GM23338 (cell line): ENCODE measurements at regions not wholly inside any gene's neighbourhood (a gene's known extent, or its start where the extent isn't known, plus 50 kb on each side); places are given as distances from the start of the nearest gene placed in this dataset.

Source experiments
- ATAC-seq: fragments of 200-7000 bp; cut with Tn5 transposase; 3 replicates; pipeline ENCODE4 v1.9.1; 2020
- DNase-seq: peaks from one replicate; pipeline ENCODE4 v3.0.0-alpha.2; 2015; ENCODE audit warnings: low spot score
- H2AFZ ChIP-seq: fragments of 200-600 bp; sonication (generic); 2 replicates; pipeline ENCODE4 v1.8.0; 2016; ENCODE audit warnings: antibody characterized with exemption, mild to moderate bottlenecking, moderate library complexity
- H3F3A ChIP-seq: fragments of 200-600 bp; sonication (generic); replicated peaks from 2 replicates; pipeline ENCODE4 v1.8.0; 2017; ENCODE audit warnings: antibody characterized with exemption, mixed run types, low read depth
- H3K27ac ChIP-seq: fragments of 200-600 bp; sonication (generic); 2 replicates; pipeline ENCODE4 v1.6.1; 2016; ENCODE audit warnings: low read depth
- H3K27me3 ChIP-seq: fragments of 200-600 bp; sonication (generic); 2 replicates; pipeline ENCODE4 v1.8.0; 2016; ENCODE audit warnings: mild to moderate bottlenecking, mixed run types, moderate library complexity; ENCODE audit not compliant: insufficient read depth
- H3K36me3 ChIP-seq: fragments of 200-600 bp; sonication (generic); 2 replicates; pipeline ENCODE4 v1.8.0; 2016; ENCODE audit warnings: mild to moderate bottlenecking; ENCODE audit not compliant: insufficient read depth
- H3K4me1 ChIP-seq: fragments of 200-600 bp; sonication (generic); 2 replicates; pipeline ENCODE4 v1.8.0; 2016; ENCODE audit warnings: mild to moderate bottlenecking, moderate library complexity; ENCODE audit not compliant: insufficient read depth
- H3K4me2 ChIP-seq: fragments of 200-600 bp; sonication (generic); 2 replicates; pipeline ENCODE4 v1.7.1; 2017; ENCODE audit warnings: mixed run types
- H3K4me3 ChIP-seq: fragments of 200-600 bp; sonication (generic); 2 replicates; pipeline ENCODE4 v1.6.1; 2016; ENCODE audit warnings: mixed run types
- H3K79me2 ChIP-seq: fragments of 200-600 bp; sonication (generic); replicated peaks from 2 replicates; pipeline ENCODE4 v1.8.0; 2017; ENCODE audit warnings: mild to moderate bottlenecking; ENCODE audit not compliant: insufficient read depth
- H3K9me2 ChIP-seq: fragments of 200-600 bp; sonication (generic); 2 replicates; pipeline ENCODE4 v1.8.0; 2017; ENCODE audit not compliant: insufficient read depth
- H4K20me1 ChIP-seq: fragments of 200-600 bp; sonication (generic); replicated peaks from 2 replicates; pipeline ENCODE4 v1.8.0; 2017; ENCODE audit warnings: mild to moderate bottlenecking; ENCODE audit not compliant: insufficient read depth
- H3K27ac Mint-ChIP-seq: 2 replicates; pipeline ENCODE4 v1.8.0; 2020; ENCODE audit warnings: inconsistent platforms, mild to moderate bottlenecking, moderate library complexity, mixed read lengths
- H3K27me3 Mint-ChIP-seq: 3 replicates; pipeline ENCODE4 v1.8.0; 2022; ENCODE audit warnings: low read depth, mild to moderate bottlenecking, moderate library complexity, mixed read lengths, inconsistent platforms; ENCODE audit not compliant: insufficient read depth, poor library complexity
- H3K36me3 Mint-ChIP-seq: 3 replicates; pipeline ENCODE4 v1.8.0; 2021; ENCODE audit warnings: low read depth, mild to moderate bottlenecking, inconsistent platforms, moderate library complexity, mixed read lengths
- H3K4me1 Mint-ChIP-seq: 3 replicates; pipeline ENCODE4 v1.8.0; 2020; ENCODE audit warnings: mild to moderate bottlenecking, inconsistent platforms, mixed read lengths
- H3K4me3 Mint-ChIP-seq: 3 replicates; pipeline ENCODE4 v1.8.0; 2021; ENCODE audit warnings: moderate library complexity, mild to moderate bottlenecking, inconsistent platforms, mixed read lengths
- H3K9me3 Mint-ChIP-seq: 3 replicates; pipeline ENCODE4 v1.8.0; 2020; ENCODE audit warnings: moderate library complexity, mild to moderate bottlenecking, inconsistent platforms, mixed read lengths
- CREB1 ChIP-seq: fragments of 250-450 bp; sonication (Bioruptor Pico); IDR thresholded peaks from 2 replicates; pipeline ENCODE4 v1.5.0; 2020; ENCODE audit warnings: low read depth, mild to moderate bottlenecking, moderate library complexity
- EZH2 ChIP-seq: fragments of 200-600 bp; sonication (generic); IDR thresholded peaks from one replicate; pipeline ENCODE4 v1.8.0; 2017; ENCODE audit warnings: antibody characterized with exemption, mild to moderate bottlenecking, low read depth; ENCODE audit not compliant: unreplicated experiment
- EZH2phosphoT487 ChIP-seq: fragments of 200-600 bp; sonication (generic); IDR thresholded peaks from one replicate; pipeline ENCODE4 v1.8.1; 2018; ENCODE audit warnings: antibody characterized with exemption; ENCODE audit not compliant: unreplicated experiment
- JUNB ChIP-seq: IDR thresholded peaks from one replicate; pipeline ENCODE4 v1.6.1; 2016; ENCODE audit warnings: antibody characterized with exemption; ENCODE audit not compliant: unreplicated experiment
- NANOG ChIP-seq: IDR thresholded peaks from 2 replicates; pipeline ENCODE4 v1.6.1; 2016; ENCODE audit warnings: antibody characterized with exemption, borderline replicate concordance
- POLR2AphosphoS5 ChIP-seq: IDR thresholded peaks from 2 replicates; pipeline ENCODE4 v1.6.1; 2016; ENCODE audit warnings: antibody characterized with exemption, low read depth
- STAT1 ChIP-seq: IDR thresholded peaks from one replicate; pipeline ENCODE4 v1.6.1; 2016; ENCODE audit warnings: antibody characterized with exemption; ENCODE audit not compliant: unreplicated experiment
- ZNF114 ChIP-seq: fragments of 250-450 bp; sonication (Bioruptor Pico); IDR thresholded peaks from 2 replicates; pipeline ENCODE4 v1.5.0; 2020; ENCODE audit warnings: mild to moderate bottlenecking, moderate library complexity
- ZNF331 ChIP-seq: fragments of 250-450 bp; sonication (Bioruptor Pico); IDR thresholded peaks from 2 replicates; pipeline ENCODE4 v1.5.0; 2020; ENCODE audit warnings: low read depth, mild to moderate bottlenecking, moderate library complexity
- TF ChIP-seq, protein P1 (sequence below), 2 experiments: fragments of 200-600 bp in 1 of 2; sonication (generic) in 1 of 2; conservative IDR thresholded peaks; 2 replicates each; pipeline versions ENCODE4 v1.5.1 to v1.6.1; 2016 to 2017; ENCODE audit warnings: antibody characterized with exemption in 2 of 2, low read depth in 2 of 2, mild to moderate bottlenecking in 2 of 2, moderate library complexity in 1 of 2
- TF ChIP-seq, protein P2 (sequence below): IDR thresholded peaks from 2 replicates; pipeline ENCODE4 v1.6.1; 2016; ENCODE audit warnings: antibody characterized with exemption
- TF ChIP-seq, protein P3 (sequence below): IDR thresholded peaks from one replicate; pipeline ENCODE4 v1.6.1; 2018; ENCODE audit warnings: antibody characterized with exemption; ENCODE audit not compliant: unreplicated experiment
- TF ChIP-seq, protein P4 (sequence below): fragments of 250-450 bp; sonication (Bioruptor Pico); IDR thresholded peaks from 2 replicates; pipeline ENCODE4 v1.5.0; 2020; ENCODE audit warnings: mild to moderate bottlenecking, moderate library complexity

DNA sequence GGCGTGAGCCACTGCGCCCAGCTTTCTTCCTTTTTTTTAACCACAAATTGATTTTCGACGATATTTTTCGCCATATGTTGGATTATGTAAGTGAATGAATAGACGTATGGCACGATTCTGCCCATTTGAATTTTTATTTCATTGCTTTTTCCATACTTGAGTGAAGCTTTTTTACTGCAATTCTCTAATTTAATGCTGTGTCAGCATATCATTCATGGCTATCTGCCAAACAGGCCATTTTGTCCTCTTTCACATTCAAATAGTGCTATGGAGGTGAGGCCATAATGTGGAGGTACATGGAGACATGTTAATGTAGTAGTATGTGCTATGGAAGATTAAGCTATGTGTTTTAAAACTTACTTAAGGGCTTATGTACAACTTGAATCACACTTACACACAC lies 152.1 kb upstream of the TUSC1 start (continued):
- no peak for TF ChIP-seq STAT1
- TF ChIP-seq JUNB, result no peak

DNA sequence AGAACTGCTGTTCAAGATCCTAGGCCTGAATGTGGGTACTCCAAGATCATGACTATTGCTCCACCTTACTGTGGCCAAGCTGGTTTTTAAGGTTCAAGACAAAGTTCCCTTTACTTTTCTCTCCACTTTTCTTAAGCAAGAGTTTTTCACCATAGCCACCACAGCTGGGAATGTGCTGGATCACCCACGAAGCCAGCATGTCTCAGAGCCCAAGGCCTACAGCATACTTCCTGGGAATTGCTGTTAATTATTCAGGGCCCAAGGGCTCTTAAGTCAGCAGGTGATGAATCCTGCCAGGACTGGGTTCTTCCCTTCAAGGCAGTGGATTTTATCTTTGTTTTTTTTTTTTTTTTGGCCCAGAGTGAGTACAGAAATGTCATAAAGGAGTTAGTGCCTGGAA lies 149.4 kb upstream of the TUSC1 start:
- Mint-ChIP-seq H3K4me1 (no peaks in the 10 kb centered on the region), H3K9me3 (peaks cover 16% of the 10 kb centered on the region; the same call in 2 of the 3 replicates), H3K27me3 (no peaks in the 10 kb centered on the region), H3K36me3 (no peaks in the 10 kb centered on the region), H3K4me3 (no peak overlapping the region), H3K27ac (no peak overlapping the region)
- H2AFZ ChIP-seq, result no peak overlapping the region
- no peak overlapping the region for H3K4me2 ChIP-seq
- no peaks in the 10 kb centered on the region for H3F3A ChIP-seq
- H3K4me1 ChIP-seq, result no peaks in the 10 kb centered on the region
- ATAC-seq, result no peak
- H3K27ac ChIP-seq, result no peak overlapping the region
- no peak for DNase-seq
- H3K9me2 ChIP-seq, result no peaks in the 10 kb centered on the region; the same call in 1 of the 2 replicates
- H3K27me3 ChIP-seq, result no peaks in the 10 kb centered on the region
- TF ChIP-seq, protein P1, sequence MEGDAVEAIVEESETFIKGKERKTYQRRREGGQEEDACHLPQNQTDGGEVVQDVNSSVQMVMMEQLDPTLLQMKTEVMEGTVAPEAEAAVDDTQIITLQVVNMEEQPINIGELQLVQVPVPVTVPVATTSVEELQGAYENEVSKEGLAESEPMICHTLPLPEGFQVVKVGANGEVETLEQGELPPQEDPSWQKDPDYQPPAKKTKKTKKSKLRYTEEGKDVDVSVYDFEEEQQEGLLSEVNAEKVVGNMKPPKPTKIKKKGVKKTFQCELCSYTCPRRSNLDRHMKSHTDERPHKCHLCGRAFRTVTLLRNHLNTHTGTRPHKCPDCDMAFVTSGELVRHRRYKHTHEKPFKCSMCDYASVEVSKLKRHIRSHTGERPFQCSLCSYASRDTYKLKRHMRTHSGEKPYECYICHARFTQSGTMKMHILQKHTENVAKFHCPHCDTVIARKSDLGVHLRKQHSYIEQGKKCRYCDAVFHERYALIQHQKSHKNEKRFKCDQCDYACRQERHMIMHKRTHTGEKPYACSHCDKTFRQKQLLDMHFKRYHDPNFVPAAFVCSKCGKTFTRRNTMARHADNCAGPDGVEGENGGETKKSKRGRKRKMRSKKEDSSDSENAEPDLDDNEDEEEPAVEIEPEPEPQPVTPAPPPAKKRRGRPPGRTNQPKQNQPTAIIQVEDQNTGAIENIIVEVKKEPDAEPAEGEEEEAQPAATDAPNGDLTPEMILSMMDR (conservative IDR thresholded peaks at IDR 0.05; ENCODE audit: low read depth in 2 of 2), result no peak
- TF ChIP-seq ZNF331 (CRISPR knock-in tag) (no peak), ZNF114 (CRISPR knock-in tag) (no peak), CREB1 (CRISPR knock-in tag) (no peak), NANOG (no peak), JUNB (no peak), STAT1 (no peak), EZH2phosphoT487 (no peak), POLR2AphosphoS5 (no peak), EZH2 (no peak)
- TF ChIP-seq, protein P2, sequence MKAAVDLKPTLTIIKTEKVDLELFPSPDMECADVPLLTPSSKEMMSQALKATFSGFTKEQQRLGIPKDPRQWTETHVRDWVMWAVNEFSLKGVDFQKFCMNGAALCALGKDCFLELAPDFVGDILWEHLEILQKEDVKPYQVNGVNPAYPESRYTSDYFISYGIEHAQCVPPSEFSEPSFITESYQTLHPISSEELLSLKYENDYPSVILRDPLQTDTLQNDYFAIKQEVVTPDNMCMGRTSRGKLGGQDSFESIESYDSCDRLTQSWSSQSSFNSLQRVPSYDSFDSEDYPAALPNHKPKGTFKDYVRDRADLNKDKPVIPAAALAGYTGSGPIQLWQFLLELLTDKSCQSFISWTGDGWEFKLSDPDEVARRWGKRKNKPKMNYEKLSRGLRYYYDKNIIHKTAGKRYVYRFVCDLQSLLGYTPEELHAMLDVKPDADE, result no peak
- TF ChIP-seq, protein P3, sequence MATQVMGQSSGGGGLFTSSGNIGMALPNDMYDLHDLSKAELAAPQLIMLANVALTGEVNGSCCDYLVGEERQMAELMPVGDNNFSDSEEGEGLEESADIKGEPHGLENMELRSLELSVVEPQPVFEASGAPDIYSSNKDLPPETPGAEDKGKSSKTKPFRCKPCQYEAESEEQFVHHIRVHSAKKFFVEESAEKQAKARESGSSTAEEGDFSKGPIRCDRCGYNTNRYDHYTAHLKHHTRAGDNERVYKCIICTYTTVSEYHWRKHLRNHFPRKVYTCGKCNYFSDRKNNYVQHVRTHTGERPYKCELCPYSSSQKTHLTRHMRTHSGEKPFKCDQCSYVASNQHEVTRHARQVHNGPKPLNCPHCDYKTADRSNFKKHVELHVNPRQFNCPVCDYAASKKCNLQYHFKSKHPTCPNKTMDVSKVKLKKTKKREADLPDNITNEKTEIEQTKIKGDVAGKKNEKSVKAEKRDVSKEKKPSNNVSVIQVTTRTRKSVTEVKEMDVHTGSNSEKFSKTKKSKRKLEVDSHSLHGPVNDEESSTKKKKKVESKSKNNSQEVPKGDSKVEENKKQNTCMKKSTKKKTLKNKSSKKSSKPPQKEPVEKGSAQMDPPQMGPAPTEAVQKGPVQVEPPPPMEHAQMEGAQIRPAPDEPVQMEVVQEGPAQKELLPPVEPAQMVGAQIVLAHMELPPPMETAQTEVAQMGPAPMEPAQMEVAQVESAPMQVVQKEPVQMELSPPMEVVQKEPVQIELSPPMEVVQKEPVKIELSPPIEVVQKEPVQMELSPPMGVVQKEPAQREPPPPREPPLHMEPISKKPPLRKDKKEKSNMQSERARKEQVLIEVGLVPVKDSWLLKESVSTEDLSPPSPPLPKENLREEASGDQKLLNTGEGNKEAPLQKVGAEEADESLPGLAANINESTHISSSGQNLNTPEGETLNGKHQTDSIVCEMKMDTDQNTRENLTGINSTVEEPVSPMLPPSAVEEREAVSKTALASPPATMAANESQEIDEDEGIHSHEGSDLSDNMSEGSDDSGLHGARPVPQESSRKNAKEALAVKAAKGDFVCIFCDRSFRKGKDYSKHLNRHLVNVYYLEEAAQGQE, result no peak
- TF ChIP-seq, protein P4, sequence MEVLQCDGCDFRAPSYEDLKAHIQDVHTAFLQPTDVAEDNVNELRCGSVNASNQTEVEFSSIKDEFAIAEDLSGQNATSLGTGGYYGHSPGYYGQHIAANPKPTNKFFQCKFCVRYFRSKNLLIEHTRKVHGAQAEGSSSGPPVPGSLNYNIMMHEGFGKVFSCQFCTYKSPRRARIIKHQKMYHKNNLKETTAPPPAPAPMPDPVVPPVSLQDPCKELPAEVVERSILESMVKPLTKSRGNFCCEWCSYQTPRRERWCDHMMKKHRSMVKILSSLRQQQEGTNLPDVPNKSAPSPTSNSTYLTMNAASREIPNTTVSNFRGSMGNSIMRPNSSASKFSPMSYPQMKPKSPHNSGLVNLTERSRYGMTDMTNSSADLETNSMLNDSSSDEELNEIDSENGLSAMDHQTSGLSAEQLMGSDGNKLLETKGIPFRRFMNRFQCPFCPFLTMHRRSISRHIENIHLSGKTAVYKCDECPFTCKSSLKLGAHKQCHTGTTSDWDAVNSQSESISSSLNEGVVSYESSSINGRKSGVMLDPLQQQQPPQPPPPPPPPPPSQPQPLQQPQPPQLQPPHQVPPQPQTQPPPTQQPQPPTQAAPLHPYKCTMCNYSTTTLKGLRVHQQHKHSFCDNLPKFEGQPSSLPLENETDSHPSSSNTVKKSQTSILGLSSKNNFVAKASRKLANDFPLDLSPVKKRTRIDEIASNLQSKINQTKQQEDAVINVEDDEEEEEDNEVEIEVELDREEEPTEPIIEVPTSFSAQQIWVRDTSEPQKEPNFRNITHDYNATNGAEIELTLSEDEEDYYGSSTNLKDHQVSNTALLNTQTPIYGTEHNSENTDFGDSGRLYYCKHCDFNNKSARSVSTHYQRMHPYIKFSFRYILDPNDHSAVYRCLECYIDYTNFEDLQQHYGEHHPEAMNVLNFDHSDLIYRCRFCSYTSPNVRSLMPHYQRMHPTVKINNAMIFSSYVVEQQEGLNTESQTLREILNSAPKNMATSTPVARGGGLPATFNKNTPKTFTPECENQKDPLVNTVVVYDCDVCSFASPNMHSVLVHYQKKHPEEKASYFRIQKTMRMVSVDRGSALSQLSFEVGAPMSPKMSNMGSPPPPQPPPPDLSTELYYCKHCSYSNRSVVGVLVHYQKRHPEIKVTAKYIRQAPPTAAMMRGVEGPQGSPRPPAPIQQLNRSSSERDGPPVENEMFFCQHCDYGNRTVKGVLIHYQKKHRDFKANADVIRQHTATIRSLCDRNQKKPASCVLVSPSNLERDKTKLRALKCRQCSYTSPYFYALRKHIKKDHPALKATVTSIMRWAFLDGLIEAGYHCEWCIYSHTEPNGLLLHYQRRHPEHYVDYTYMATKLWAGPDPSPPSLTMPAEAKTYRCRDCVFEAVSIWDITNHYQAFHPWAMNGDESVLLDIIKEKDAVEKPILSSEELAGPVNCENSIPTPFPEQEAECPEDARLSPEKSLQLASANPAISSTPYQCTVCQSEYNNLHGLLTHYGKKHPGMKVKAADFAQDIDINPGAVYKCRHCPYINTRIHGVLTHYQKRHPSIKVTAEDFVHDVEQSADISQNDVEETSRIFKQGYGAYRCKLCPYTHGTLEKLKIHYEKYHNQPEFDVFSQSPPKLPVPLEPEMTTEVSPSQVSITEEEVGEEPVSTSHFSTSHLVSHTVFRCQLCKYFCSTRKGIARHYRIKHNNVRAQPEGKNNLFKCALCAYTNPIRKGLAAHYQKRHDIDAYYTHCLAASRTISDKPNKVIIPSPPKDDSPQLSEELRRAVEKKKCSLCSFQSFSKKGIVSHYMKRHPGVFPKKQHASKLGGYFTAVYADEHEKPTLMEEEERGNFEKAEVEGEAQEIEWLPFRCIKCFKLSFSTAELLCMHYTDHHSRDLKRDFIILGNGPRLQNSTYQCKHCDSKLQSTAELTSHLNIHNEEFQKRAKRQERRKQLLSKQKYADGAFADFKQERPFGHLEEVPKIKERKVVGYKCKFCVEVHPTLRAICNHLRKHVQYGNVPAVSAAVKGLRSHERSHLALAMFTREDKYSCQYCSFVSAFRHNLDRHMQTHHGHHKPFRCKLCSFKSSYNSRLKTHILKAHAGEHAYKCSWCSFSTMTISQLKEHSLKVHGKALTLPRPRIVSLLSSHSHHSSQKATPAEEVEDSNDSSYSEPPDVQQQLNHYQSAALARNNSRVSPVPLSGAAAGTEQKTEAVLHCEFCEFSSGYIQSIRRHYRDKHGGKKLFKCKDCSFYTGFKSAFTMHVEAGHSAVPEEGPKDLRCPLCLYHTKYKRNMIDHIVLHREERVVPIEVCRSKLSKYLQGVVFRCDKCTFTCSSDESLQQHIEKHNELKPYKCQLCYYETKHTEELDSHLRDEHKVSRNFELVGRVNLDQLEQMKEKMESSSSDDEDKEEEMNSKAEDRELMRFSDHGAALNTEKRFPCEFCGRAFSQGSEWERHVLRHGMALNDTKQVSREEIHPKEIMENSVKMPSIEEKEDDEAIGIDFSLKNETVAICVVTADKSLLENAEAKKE (CRISPR knock-in tag), result no peak
- no peak overlapping the region for H3K4me3 ChIP-seq
- H3K79me2 ChIP-seq, result no peaks in the 10 kb centered on the region
- H4K20me1 ChIP-seq, result no peaks in the 10 kb centered on the region
- no peaks in the 10 kb centered on the region for H3K36me3 ChIP-seq
